ENCODE measurements at regions not wholly inside any gene's neighbourhood (a gene's known extent, or its start where the extent isn't known, plus 50 kb on each side); places are given as distances from the start of the nearest gene placed in this dataset.

- DNase-seq (ENCODE audit: extremely low read depth, low read depth): no peak
- TF ChIP-seq CTCF (IDR thresholded peaks at IDR 0.05; ENCODE audit: low read depth, low read length): no peak
Measured at GRCh38 chr4:30783751-30784150, 63.6 kb downstream of the PCDH7 start.

GRCh38 chr4:30789219-30789671 lies 69.1 kb downstream of the PCDH7 start:
- no peak for DNase-seq (ENCODE audit: extremely low read depth, low read depth)
- no peak for TF ChIP-seq CTCF (IDR thresholded peaks at IDR 0.05; ENCODE audit: low read depth, low read length)

GRCh38 chr4:30790123-30790522 lies 70.0 kb downstream of the PCDH7 start:
- DNase-seq (ENCODE audit: extremely low read depth, low read depth): no peak
- no peak for TF ChIP-seq CTCF (IDR thresholded peaks at IDR 0.05; ENCODE audit: low read depth, low read length)

- no peak for DNase-seq (ENCODE audit: extremely low read depth, low read depth)
Measured at GRCh38 chr4:30790998-30791397, 70.8 kb downstream of the PCDH7 start.

GRCh38 chr4:30792601-30793000 lies 72.4 kb downstream of the PCDH7 start:
- no peak for DNase-seq (ENCODE audit: extremely low read depth, low read depth)
- no peak for TF ChIP-seq CTCF (IDR thresholded peaks at IDR 0.05; ENCODE audit: low read depth, low read length)

More at GRCh38 chr4:30790998-30791397, 70.8 kb downstream of the PCDH7 start:
- TF ChIP-seq CTCF (IDR thresholded peaks at IDR 0.05; ENCODE audit: low read depth, low read length): no peak

GRCh38 chr4:30801876-30802275 lies 81.7 kb downstream of the PCDH7 start:
- no peak for TF ChIP-seq CTCF (IDR thresholded peaks at IDR 0.05; ENCODE audit: low read depth, low read length)
- DNase-seq (ENCODE audit: extremely low read depth, low read depth): no peak

- no peak for DNase-seq (ENCODE audit: extremely low read depth, low read depth)
- TF ChIP-seq CTCF (IDR thresholded peaks at IDR 0.05; ENCODE audit: low read depth, low read length): no peak
Measured at GRCh38 chr4:30802622-30803323, 82.6 kb downstream of the PCDH7 start.
